Esophagus muscularis mucosa (tissue), 4 donors: ENCODE measurements at regions not wholly inside any gene's neighbourhood (a gene's known extent, or its start where the extent isn't known, plus 50 kb on each side); places are given as distances from the start of the nearest gene placed in this dataset.

Experiments used
- EP300 ChIP-seq: sonication (generic); formaldehyde crosslinking; IDR thresholded peaks from one replicate; pipeline ENCODE4 v1.6.1; 2017; ENCODE audit warnings: antibody characterized with exemption
- POLR2A ChIP-seq: fragments of 450-650 bp; IDR thresholded peaks from one replicate; pipeline ENCODE4 v1.6.1; 2017; ENCODE audit warnings: antibody characterized with exemption, moderate library complexity, mild to moderate bottlenecking, low read depth
- POLR2AphosphoS5 ChIP-seq, 2 donors: sonication (generic); formaldehyde crosslinking; IDR thresholded peaks; one replicate each; pipeline ENCODE4 v1.6.1; 2017; ENCODE audit warnings: antibody characterized with exemption in 2 of 2
- TF ChIP-seq, protein P1 (sequence below), 3 experiments: fragments of 200-600 bp in 2 of 3; fragments of 450-650 bp in 1 of 3; sonication (generic) in 2 of 3; IDR thresholded peaks; one replicate each; pipeline ENCODE4 v1.5.1; 2017 to 2019; ENCODE audit warnings: antibody characterized with exemption in 3 of 3, mild to moderate bottlenecking in 2 of 3, moderate library complexity in 1 of 3

DNA sequence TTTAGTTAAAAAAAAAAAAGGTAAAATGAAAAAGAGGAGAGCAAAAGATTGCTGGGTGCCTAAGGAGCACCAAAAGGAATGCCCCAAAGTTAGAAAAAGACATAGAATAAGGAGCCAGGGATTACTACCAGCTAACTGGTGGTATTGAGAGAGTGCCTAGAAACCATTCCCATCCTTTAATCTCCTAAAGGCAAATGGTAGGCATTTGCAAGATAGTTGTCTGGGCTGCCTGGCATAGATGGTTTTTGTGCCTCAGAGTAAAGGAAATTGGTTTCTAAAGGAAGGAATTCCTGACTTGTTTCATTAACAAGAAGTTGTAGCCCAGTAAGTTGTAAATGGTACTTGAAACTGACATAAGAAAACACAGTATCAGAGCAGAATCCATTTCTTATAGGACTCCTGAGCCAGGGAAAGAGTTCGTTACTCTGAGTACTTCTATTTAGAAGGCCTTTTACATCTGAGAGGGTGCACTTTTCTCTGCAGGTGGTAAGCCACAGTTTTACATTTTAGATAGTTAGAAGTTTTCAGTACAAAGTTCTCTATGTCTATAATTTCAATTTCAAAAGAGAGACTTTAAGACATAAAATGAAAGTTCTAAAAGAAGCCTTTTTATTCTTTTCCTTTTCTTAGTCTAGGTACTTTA, 92.6 kb downstream of the OLFM4 start:
- TF ChIP-seq, protein P1, sequence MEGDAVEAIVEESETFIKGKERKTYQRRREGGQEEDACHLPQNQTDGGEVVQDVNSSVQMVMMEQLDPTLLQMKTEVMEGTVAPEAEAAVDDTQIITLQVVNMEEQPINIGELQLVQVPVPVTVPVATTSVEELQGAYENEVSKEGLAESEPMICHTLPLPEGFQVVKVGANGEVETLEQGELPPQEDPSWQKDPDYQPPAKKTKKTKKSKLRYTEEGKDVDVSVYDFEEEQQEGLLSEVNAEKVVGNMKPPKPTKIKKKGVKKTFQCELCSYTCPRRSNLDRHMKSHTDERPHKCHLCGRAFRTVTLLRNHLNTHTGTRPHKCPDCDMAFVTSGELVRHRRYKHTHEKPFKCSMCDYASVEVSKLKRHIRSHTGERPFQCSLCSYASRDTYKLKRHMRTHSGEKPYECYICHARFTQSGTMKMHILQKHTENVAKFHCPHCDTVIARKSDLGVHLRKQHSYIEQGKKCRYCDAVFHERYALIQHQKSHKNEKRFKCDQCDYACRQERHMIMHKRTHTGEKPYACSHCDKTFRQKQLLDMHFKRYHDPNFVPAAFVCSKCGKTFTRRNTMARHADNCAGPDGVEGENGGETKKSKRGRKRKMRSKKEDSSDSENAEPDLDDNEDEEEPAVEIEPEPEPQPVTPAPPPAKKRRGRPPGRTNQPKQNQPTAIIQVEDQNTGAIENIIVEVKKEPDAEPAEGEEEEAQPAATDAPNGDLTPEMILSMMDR (IDR thresholded peaks at IDR 0.05): no peak
- TF ChIP-seq EP300 (no peak), POLR2A (no peak), POLR2AphosphoS5 (IDR thresholded peaks at IDR 0.05) (no peak)
